CD14-positive monocyte (primary cell): ENCODE measurements at regions not wholly inside any gene's neighbourhood (a gene's known extent, or its start where the extent isn't known, plus 50 kb on each side); places are given as distances from the start of the nearest gene placed in this dataset.

ENCODE experiments used
- DNase-seq, 3 donors: peaks; one replicate each; pipeline ENCODE4 v3.0.0-alpha.2; 2011 to 2022
- H2AFZ ChIP-seq: 2 replicates; pipeline ENCODE4 v1.6.0; 2012; ENCODE audit warnings: mild to moderate bottlenecking, low read depth, low read length, inconsistent platforms; ENCODE audit not compliant: insufficient read depth, poor library complexity, severe bottlenecking
- H3K27ac ChIP-seq, 2 donors: 1 replicate in 1 of 2; 2 replicates in 1 of 2; pipeline ENCODE4 v1.5.1; 2012 to 2013; ENCODE audit warnings: low read length in 2 of 2, control low read depth in 1 of 2, inconsistent platforms in 1 of 2, low read depth in 1 of 2, mild to moderate bottlenecking in 1 of 2
- H3K27me3 ChIP-seq, 2 donors: one replicate each; pipeline versions ENCODE4 v1.6.0 to v1.6.1; 2011 to 2013; ENCODE audit warnings: low read length in 2 of 2; ENCODE audit not compliant: control insufficient read depth in 2 of 2, insufficient read depth in 2 of 2
- H3K36me3 ChIP-seq, 2 donors: replicated peaks in 1 of 2; 1 replicate in 1 of 2; 2 replicates in 1 of 2; pipeline versions ENCODE4 v1.5.1 to v1.6.1; 2012 to 2013; ENCODE audit warnings: low read length in 2 of 2, control low read depth in 1 of 2, inconsistent platforms in 1 of 2, mild to moderate bottlenecking in 1 of 2; ENCODE audit not compliant: insufficient read depth in 2 of 2, control insufficient read depth in 1 of 2
- H3K4me1 ChIP-seq, 2 donors: 1 replicate in 1 of 2; 2 replicates in 1 of 2; pipeline versions ENCODE4 v1.5.1 to v1.6.1; 2012 to 2013; ENCODE audit warnings: low read length in 2 of 2, control low read depth in 1 of 2, inconsistent platforms in 1 of 2, mild to moderate bottlenecking in 1 of 2, moderate library complexity in 1 of 2; ENCODE audit not compliant: insufficient read depth in 2 of 2, control insufficient read depth in 1 of 2
- H3K4me2 ChIP-seq: replicated peaks from 2 replicates; pipeline ENCODE3; 2012; ENCODE audit warnings: low read length, moderate library complexity, mild to moderate bottlenecking; ENCODE audit not compliant: poor library complexity, severe bottlenecking; ENCODE audit errors: extremely low read depth
- H3K4me3 ChIP-seq, 3 experiments: fragments of 200-600 bp in 1 of 3; sonication (generic) in 1 of 3; replicated peaks in 1 of 3; 1 replicate in 2 of 3; 2 replicates in 1 of 3; pipeline ENCODE4 v1.5.1; 2011 to 2013; ENCODE audit warnings: low read length in 3 of 3, mild to moderate bottlenecking in 3 of 3, control low read depth in 2 of 3, low read depth in 2 of 3, inconsistent platforms in 1 of 3, moderate library complexity in 1 of 3
- H3K79me2 ChIP-seq: 2 replicates; pipeline ENCODE4 v1.6.0; 2012; ENCODE audit warnings: mild to moderate bottlenecking, control low read depth, inconsistent platforms, low read length, moderate library complexity; ENCODE audit not compliant: insufficient read depth
- H3K9ac ChIP-seq: 2 replicates; pipeline ENCODE4 v1.6.0; 2017; ENCODE audit warnings: low read length, mild to moderate bottlenecking; ENCODE audit not compliant: insufficient read depth, poor library complexity, severe bottlenecking
- H3K9me3 ChIP-seq, 2 donors: replicated peaks in 1 of 2; 1 replicate in 1 of 2; 2 replicates in 1 of 2; pipeline versions ENCODE4 v1.5.1 to v1.6.1; 2012 to 2013; ENCODE audit warnings: low read length in 2 of 2, control low read depth in 1 of 2; ENCODE audit not compliant: control insufficient read depth in 1 of 2, insufficient read depth in 1 of 2
- H4K20me1 ChIP-seq: 2 replicates; pipeline ENCODE4 v1.6.0; 2012; ENCODE audit warnings: mild to moderate bottlenecking, low read length, control low read depth, moderate library complexity; ENCODE audit not compliant: insufficient read depth
- H3K27ac Mint-ChIP-seq, 7 donors: one replicate each; pipeline ENCODE4 v1.8.0; 2020; ENCODE audit warnings: mild to moderate bottlenecking in 7 of 7, mixed read lengths in 7 of 7, moderate library complexity in 6 of 7, inconsistent platforms in 2 of 7
- H3K27me3 Mint-ChIP-seq, 3 donors: one replicate each; pipeline ENCODE4 v1.8.0; 2021 to 2022; ENCODE audit warnings: low read depth in 3 of 3, mild to moderate bottlenecking in 3 of 3, mixed read lengths in 3 of 3, moderate library complexity in 3 of 3, inconsistent platforms in 1 of 3
- H3K36me3 Mint-ChIP-seq, 2 donors: one replicate each; pipeline ENCODE4 v1.8.0; 2020; ENCODE audit warnings: mixed read lengths in 2 of 2, inconsistent platforms in 1 of 2, mild to moderate bottlenecking in 1 of 2
- H3K4me1 Mint-ChIP-seq: one replicate; pipeline ENCODE4 v1.8.0; 2020; ENCODE audit warnings: mild to moderate bottlenecking, mixed read lengths
- H3K4me3 Mint-ChIP-seq, 2 donors: one replicate each; pipeline ENCODE4 v1.8.0; 2020; ENCODE audit warnings: mild to moderate bottlenecking in 2 of 2, mixed read lengths in 2 of 2, moderate library complexity in 1 of 2
- H3K9me3 Mint-ChIP-seq, 7 donors: one replicate each; pipeline ENCODE4 v1.8.0; 2020 to 2022; ENCODE audit warnings: mixed read lengths in 7 of 7, mild to moderate bottlenecking in 6 of 7, moderate library complexity in 6 of 7, inconsistent platforms in 2 of 7
- CTCF ChIP-seq: fragments of 200-600 bp; IDR thresholded peaks from one replicate; pipeline ENCODE4 v1.8.0; 2022; ENCODE audit warnings: antibody characterized with exemption, mild to moderate bottlenecking
- WGBS: methylation state at CpG from one replicate; pipeline ENCODE4 v1.1.5; 2013; ENCODE audit warnings: missing lambda C conversion rate; ENCODE audit not compliant: insufficient coverage; 5-methylcytosine and 5-hydroxymethylcytosine counted together
- intact Hi-C, 2 donors: fragments of 100-400 bp; cut with micrococcal nuclease; formaldehyde crosslinking; loops; one replicate each; pipeline versions ENCODE4 v1.15.0 to v1.15.1; 2023

GRCh38 chr21:16579538-16579937 lies 849.8 kb downstream of the USP25 start:
- H3K9ac ChIP-seq: no peak overlapping the region
- H3K4me2 ChIP-seq: no peak overlapping the region
- intact Hi-C loops: no loop called here
- no peak overlapping the region for H3K4me3 ChIP-seq
- no peaks in the 10 kb centered on the region for H3K79me2 ChIP-seq
- H2AFZ ChIP-seq: no peak overlapping the region
- no peak for TF ChIP-seq CTCF
- no peaks in the 10 kb centered on the region for H3K36me3 ChIP-seq
- peaks cover 0 to 2% (median 0%) of the 10 kb centered on the region in 3 donors for H3K27me3 Mint-ChIP-seq
- H3K4me1 Mint-ChIP-seq: peaks cover 5% of the 10 kb centered on the region
- H3K4me1 ChIP-seq: no peaks in the 10 kb centered on the region
- no peak overlapping the region for H3K27ac ChIP-seq
- H3K9me3 ChIP-seq: no peaks in the 10 kb centered on the region
- peaks cover 0 to 4% (median 0%) of the 10 kb centered on the region in 7 donors for H3K9me3 Mint-ChIP-seq
- WGBS: 80% methylated on average over 1 of the region's 3 CpGs
- H3K27me3 ChIP-seq: no peaks in the 10 kb centered on the region
- no peaks in the 10 kb centered on the region for H4K20me1 ChIP-seq
- DNase-seq: no peak
- no peak overlapping the region for H3K4me3 Mint-ChIP-seq
- H3K36me3 Mint-ChIP-seq: no peaks in the 10 kb centered on the region
- no peak overlapping the region for H3K27ac Mint-ChIP-seq

- no peak for DNase-seq
- Histone ChIP-seq H3K9ac (no peak overlapping the region), H3K27me3 (no peaks in the 10 kb centered on the region), H4K20me1 (no peaks in the 10 kb centered on the region), H3K9me3 (no peaks in the 10 kb centered on the region), H3K36me3 (no peaks in the 10 kb centered on the region), H3K4me2 (no peak overlapping the region), H3K4me3 (no peak overlapping the region), H2AFZ (no peak overlapping the region), H3K4me1 (no peaks in the 10 kb centered on the region), H3K79me2 (no peaks in the 10 kb centered on the region), H3K27ac (no peak overlapping the region)
- Mint-ChIP-seq H3K4me1 (peaks cover 5% of the 10 kb centered on the region), H3K36me3 (no peaks in the 10 kb centered on the region), H3K27ac (no peak overlapping the region), H3K4me3 (no peak overlapping the region), H3K9me3 (peaks cover 0 to 3% (median 0%) of the 10 kb centered on the region in 7 donors), H3K27me3 (peaks cover 0 to 2% (median 0%) of the 10 kb centered on the region in 3 donors)
- intact Hi-C loops: no loop called here
- no peak for TF ChIP-seq CTCF
- WGBS: no CpG with 5 or more reads among the region's 2 CpGs
Observed at GRCh38 chr21:16580661-16581060, 850.9 kb downstream of the USP25 start.
